Testis (tissue), 2 donors: ENCODE measurements at regions not wholly inside any gene's neighbourhood (a gene's known extent, or its start where the extent isn't known, plus 50 kb on each side); places are given as distances from the start of the nearest gene placed in this dataset.

ENCODE experiments used
- DNase-seq: peaks from one replicate; pipeline ENCODE4 v3.0.0-alpha.2; 2019
- H3K27ac ChIP-seq, 2 donors: fragments of 200-600 bp; sonication (generic); one replicate each; pipeline ENCODE4 v1.5.1; 2019
- H3K27me3 ChIP-seq: fragments of 200-600 bp; sonication (generic); one replicate; pipeline ENCODE4 v1.5.1; 2019
- H3K36me3 ChIP-seq: fragments of 200-600 bp; sonication (generic); one replicate; pipeline ENCODE4 v1.5.1; 2017; ENCODE audit warnings: low read depth; ENCODE audit errors: missing control alignments
- H3K4me1 ChIP-seq: fragments of 200-600 bp; sonication (generic); one replicate; pipeline ENCODE4 v1.5.1; 2019
- H3K4me3 ChIP-seq, 2 donors: fragments of 200-600 bp; sonication (generic); one replicate each; pipeline ENCODE4 v1.5.1; 2017 to 2019
- H3K9me3 ChIP-seq: fragments of 200-600 bp; sonication (generic); one replicate; pipeline ENCODE4 v1.5.1; 2017
- CTCF ChIP-seq, 3 experiments: fragments of 450-650 bp in 2 of 3; fragments of 200-600 bp in 1 of 3; sonication (generic) in 1 of 3; IDR thresholded peaks; one replicate each; pipeline ENCODE4 v1.5.1; 2016 to 2019; ENCODE audit warnings: antibody characterized with exemption in 3 of 3, mild to moderate bottlenecking in 2 of 3, moderate library complexity in 1 of 3
- POLR2A ChIP-seq: fragments of 450-650 bp; IDR thresholded peaks from one replicate; pipeline ENCODE4 v1.6.1; 2017; ENCODE audit warnings: antibody characterized with exemption, mild to moderate bottlenecking, moderate library complexity
- WGBS, 2 donors: methylation state at CpG; one replicate each; pipeline ENCODE4 v1.1.5; 2018; 5-methylcytosine and 5-hydroxymethylcytosine counted together
- intact Hi-C: fragments of 100-400 bp; cut with DNase I; formaldehyde crosslinking; loops from one replicate; pipeline ENCODE4 v1.15.1; 2023; ENCODE audit warnings: low total_unique reads

- TF ChIP-seq POLR2A (no peak), CTCF (IDR thresholded peaks at IDR 0.05) (no peak)
- Histone ChIP-seq H3K9me3 (no peaks in the 10 kb centered on the region), H3K4me3 (no peak overlapping the region), H3K4me1 (no peaks in the 10 kb centered on the region), H3K27ac (no peak overlapping the region), H3K36me3 (no peaks in the 10 kb centered on the region), H3K27me3 (no peaks in the 10 kb centered on the region)
- DNase-seq = no peak
- intact Hi-C loops = no loop called here
These were observed 770.3 kb downstream of the KCTD16 start for GRCh38 chr5:144941004-144941403.

- H3K27ac ChIP-seq = no peak overlapping the region
- H3K4me1 ChIP-seq = no peaks in the 10 kb centered on the region
- no peak for TF ChIP-seq POLR2A
- no peak for TF ChIP-seq CTCF (IDR thresholded peaks at IDR 0.05)
- no peak overlapping the region for H3K4me3 ChIP-seq
- intact Hi-C loops = no loop called here
- H3K27me3 ChIP-seq = no peaks in the 10 kb centered on the region
- 76 to 80% methylated on average over 1 of the region's 1 CpG for WGBS, 2 donors
- DNase-seq = no peak
- H3K36me3 ChIP-seq = no peaks in the 10 kb centered on the region
- no peaks in the 10 kb centered on the region for H3K9me3 ChIP-seq
These were observed 747.7 kb downstream of the KCTD16 start for GRCh38 chr5:144918371-144918770.

GRCh38 chr5:144915452-144915851 is 744.8 kb downstream of the KCTD16 start:
- no peak for DNase-seq
- Histone ChIP-seq H3K4me3 (no peak overlapping the region), H3K4me1 (no peaks in the 10 kb centered on the region), H3K27me3 (no peaks in the 10 kb centered on the region), H3K27ac (no peak overlapping the region), H3K36me3 (no peaks in the 10 kb centered on the region), H3K9me3 (no peaks in the 10 kb centered on the region)
- intact Hi-C loops = no loop called here
- TF ChIP-seq CTCF (IDR thresholded peaks at IDR 0.05) (no peak), POLR2A (no peak)

DNA sequence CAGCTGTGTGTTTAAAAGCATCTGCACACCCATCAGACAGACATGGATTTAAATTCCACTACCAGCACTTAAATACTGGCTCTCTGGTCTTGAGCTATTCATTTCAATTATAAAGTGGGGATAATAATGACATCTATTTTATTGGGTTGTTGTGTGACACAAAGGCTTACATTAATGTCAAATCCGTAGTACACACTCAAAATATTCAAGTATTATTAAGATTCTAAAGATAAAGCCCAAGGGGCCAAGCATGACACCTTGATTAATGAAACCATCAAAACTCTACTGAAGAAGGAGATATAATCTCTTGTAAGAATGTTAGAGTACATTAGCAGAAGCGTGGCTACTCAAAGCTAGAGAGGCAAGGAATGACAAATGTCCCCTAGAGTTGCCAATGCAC is 743.0 kb downstream of the KCTD16 start:
- H3K27me3 ChIP-seq = no peaks in the 10 kb centered on the region
- no peak for DNase-seq
- no peaks in the 10 kb centered on the region for H3K9me3 ChIP-seq
- H3K36me3 ChIP-seq = no peaks in the 10 kb centered on the region
- intact Hi-C loops = no loop called here
- WGBS, 2 donors = 71 to 77% methylated on average over 2 of the region's 2 CpGs
- TF ChIP-seq POLR2A = no peak
- TF ChIP-seq CTCF (IDR thresholded peaks at IDR 0.05) = no peak
- H3K4me3 ChIP-seq = no peak overlapping the region
- H3K27ac ChIP-seq = no peak overlapping the region
- H3K4me1 ChIP-seq = no peaks in the 10 kb centered on the region

DNA sequence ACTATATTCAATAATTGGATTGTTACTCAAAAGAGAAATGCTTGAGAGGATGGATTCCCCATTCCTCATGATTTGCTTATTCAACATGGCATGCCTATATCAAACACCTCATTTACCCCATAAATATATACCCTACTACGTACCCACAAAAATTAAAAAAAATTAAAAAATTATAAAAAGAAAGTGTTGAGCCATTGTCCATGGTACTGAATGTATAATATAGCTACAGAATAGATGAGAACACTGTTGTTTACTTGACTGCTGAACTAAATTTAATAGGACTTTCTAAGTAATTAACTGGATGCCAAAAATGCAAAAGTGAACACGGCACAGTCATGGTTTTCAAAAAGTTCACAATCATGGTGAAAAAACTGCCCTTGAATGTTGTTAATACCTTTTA is 725.8 kb downstream of the KCTD16 start:
- no peak overlapping the region for H3K4me3 ChIP-seq
- H3K9me3 ChIP-seq = no peaks in the 10 kb centered on the region
- no peaks in the 10 kb centered on the region for H3K36me3 ChIP-seq
- intact Hi-C loops = no loop called here
- H3K27ac ChIP-seq = no peak overlapping the region
- 74 to 83% methylated on average over 2 of the region's 2 CpGs for WGBS, 2 donors
- TF ChIP-seq POLR2A (no peak), CTCF (IDR thresholded peaks at IDR 0.05) (no peak)
- H3K4me1 ChIP-seq = no peaks in the 10 kb centered on the region
- H3K27me3 ChIP-seq = no peaks in the 10 kb centered on the region
- DNase-seq = no peak
